HG02884 (cell line): ENCODE measurements at regions not wholly inside any gene's neighbourhood (a gene's known extent, or its start where the extent isn't known, plus 50 kb on each side); places are given as distances from the start of the nearest gene placed in this dataset.

Experiments used
- ATAC-seq: cut with Tn5 transposase; IDR thresholded peaks from one replicate; pipeline ENCODE4 v1.9.1; 2021; ENCODE audit warnings: mild to moderate bottlenecking, moderate library complexity; ENCODE audit not compliant: unreplicated experiment

GRCh38 chr5:30856242-30856641 lies 337.2 kb upstream of the CDH6 start:
- no peak for ATAC-seq

GRCh38 chr5:30853158-30853557 lies 340.3 kb upstream of the CDH6 start:
- no peak for ATAC-seq

- ATAC-seq, result no peak
Measured at GRCh38 chr5:30850866-30851265, 342.6 kb upstream of the CDH6 start.

GRCh38 chr5:30849931-30850710 lies 343.4 kb upstream of the CDH6 start:
- no peak for ATAC-seq

GRCh38 chr5:30846171-30846570 lies 347.3 kb upstream of the CDH6 start:
- no peak for ATAC-seq

GRCh38 chr5:30845194-30845593 lies 348.3 kb upstream of the CDH6 start:
- no peak for ATAC-seq

GRCh38 chr5:30843541-30843940 lies 349.9 kb upstream of the CDH6 start:
- ATAC-seq, result no peak

- no peak for ATAC-seq
Measured at GRCh38 chr5:30839956-30840355, 353.5 kb upstream of the CDH6 start.

- no peak for ATAC-seq
Measured at GRCh38 chr5:30838936-30839496, 354.5 kb upstream of the CDH6 start.

- no peak for ATAC-seq
Measured at GRCh38 chr5:30832519-30832918, 361.0 kb upstream of the CDH6 start.

- ATAC-seq, result no peak
Measured at GRCh38 chr5:30831605-30832004, 361.9 kb upstream of the CDH6 start.

- ATAC-seq, result no peak
Measured at GRCh38 chr5:30831123-30831522, 362.4 kb upstream of the CDH6 start.

- no peak for ATAC-seq
Measured at GRCh38 chr5:30811298-30811697, 382.2 kb upstream of the CDH6 start.

- ATAC-seq, result no peak
Measured at GRCh38 chr5:30809933-30810332, 383.6 kb upstream of the CDH6 start.

GRCh38 chr5:30808996-30809395 lies 384.5 kb upstream of the CDH6 start:
- no peak for ATAC-seq

GRCh38 chr5:30804739-30805505 lies 388.6 kb upstream of the CDH6 start:
- ATAC-seq, result no peak

- ATAC-seq, result no peak
Measured at GRCh38 chr5:30802961-30803705, 390.4 kb upstream of the CDH6 start.

- ATAC-seq, result no peak
Measured at GRCh38 chr5:30781643-30782042, 411.8 kb upstream of the CDH6 start.

GRCh38 chr5:30768056-30768690 lies 425.3 kb upstream of the CDH6 start:
- no peak for ATAC-seq

GRCh38 chr5:30765706-30766105 lies 427.8 kb upstream of the CDH6 start:
- ATAC-seq, result no peak

- ATAC-seq, result no peak
Measured at GRCh38 chr5:30765227-30765626, 428.3 kb upstream of the CDH6 start.
